A549 (cell line): ENCODE measurements at regions not wholly inside any gene's neighbourhood (a gene's known extent, or its start where the extent isn't known, plus 50 kb on each side); places are given as distances from the start of the nearest gene placed in this dataset.

Experiments
- CHD2 ChIP-seq: fragments of 150-350 bp; IDR thresholded peaks from 2 replicates; pipeline ENCODE4 v1.6.1; 2014; ENCODE audit warnings: low read length; ENCODE audit not compliant: partially characterized antibody
- ESRRA ChIP-seq: fragments of 150-350 bp; IDR thresholded peaks from 2 replicates; pipeline ENCODE4 v1.6.1; 2014; ENCODE audit warnings: mild to moderate bottlenecking, low read length, borderline replicate concordance
- HDAC2 ChIP-seq: fragments of 200-600 bp; sonication (generic); IDR thresholded peaks from 2 replicates; pipeline ENCODE4 v1.6.1; 2016
- KDM1A ChIP-seq: fragments of 200-600 bp; sonication (generic); IDR thresholded peaks from 2 replicates; pipeline ENCODE4 v1.6.1; 2016; ENCODE audit warnings: low read depth, mild to moderate bottlenecking
- PHF8 ChIP-seq: fragments of 200-600 bp; sonication (generic); IDR thresholded peaks from 2 replicates; pipeline ENCODE4 v1.6.1; 2016; ENCODE audit warnings: low read depth, mild to moderate bottlenecking, antibody characterized with exemption, moderate library complexity, borderline replicate concordance
- POLR2A ChIP-seq: IDR thresholded peaks from 2 replicates; pipeline ENCODE4 v1.6.1; 2012; ENCODE audit warnings: mild to moderate bottlenecking, low read length
- RAD21 ChIP-seq, 2 experiments: fragments of >200 bp in 1 of 2; sonication (Bioruptor Twin) in 1 of 2; formaldehyde crosslinking in 1 of 2; IDR thresholded peaks in 1 of 2; conservative IDR thresholded peaks in 1 of 2; 2 replicates in 1 of 2; 3 replicates in 1 of 2; pipeline ENCODE4 v1.6.1; 2012 to 2018; ENCODE audit warnings: inconsistent platforms in 1 of 2
- SMC3 ChIP-seq: fragments of >200 bp; sonication (Bioruptor Twin); formaldehyde crosslinking; IDR thresholded peaks from 3 replicates; pipeline ENCODE4 v1.6.1; 2018; ENCODE audit warnings: inconsistent platforms
- TF ChIP-seq, protein P1 (sequence below): fragments of >200 bp; sonication (Bioruptor Twin); formaldehyde crosslinking; IDR thresholded peaks from 3 replicates; pipeline ENCODE4 v1.5.1; 2016

DNA sequence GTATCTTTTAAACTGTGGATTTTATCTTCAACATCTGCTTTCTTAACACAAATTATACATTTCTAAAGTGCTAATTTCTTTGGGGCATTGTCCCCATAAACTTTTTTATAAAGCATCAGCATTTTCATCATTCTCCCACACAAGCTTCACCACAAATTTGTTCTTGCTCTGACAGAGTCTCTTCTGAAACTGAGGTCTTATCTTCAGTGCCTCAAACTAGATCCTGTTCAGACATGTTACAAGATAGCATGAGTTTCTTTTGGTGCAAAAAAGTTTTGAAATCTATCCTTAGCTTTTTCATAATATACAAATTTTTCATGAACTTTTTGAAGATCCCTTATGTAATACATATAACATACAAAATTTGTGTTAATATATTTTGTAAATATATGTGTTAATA, 346.6 kb downstream of the IPMK start:
- TF ChIP-seq RAD21 (conservative IDR thresholded peaks at IDR 0.05 in 1 of 2, IDR thresholded peaks at IDR 0.05 in 1 of 2) (no peak), POLR2A (no peak), SMC3 (no peak), CHD2 (no peak), PHF8 (no peak), ESRRA (no peak), KDM1A (no peak), HDAC2 (no peak)
- TF ChIP-seq, protein P1, sequence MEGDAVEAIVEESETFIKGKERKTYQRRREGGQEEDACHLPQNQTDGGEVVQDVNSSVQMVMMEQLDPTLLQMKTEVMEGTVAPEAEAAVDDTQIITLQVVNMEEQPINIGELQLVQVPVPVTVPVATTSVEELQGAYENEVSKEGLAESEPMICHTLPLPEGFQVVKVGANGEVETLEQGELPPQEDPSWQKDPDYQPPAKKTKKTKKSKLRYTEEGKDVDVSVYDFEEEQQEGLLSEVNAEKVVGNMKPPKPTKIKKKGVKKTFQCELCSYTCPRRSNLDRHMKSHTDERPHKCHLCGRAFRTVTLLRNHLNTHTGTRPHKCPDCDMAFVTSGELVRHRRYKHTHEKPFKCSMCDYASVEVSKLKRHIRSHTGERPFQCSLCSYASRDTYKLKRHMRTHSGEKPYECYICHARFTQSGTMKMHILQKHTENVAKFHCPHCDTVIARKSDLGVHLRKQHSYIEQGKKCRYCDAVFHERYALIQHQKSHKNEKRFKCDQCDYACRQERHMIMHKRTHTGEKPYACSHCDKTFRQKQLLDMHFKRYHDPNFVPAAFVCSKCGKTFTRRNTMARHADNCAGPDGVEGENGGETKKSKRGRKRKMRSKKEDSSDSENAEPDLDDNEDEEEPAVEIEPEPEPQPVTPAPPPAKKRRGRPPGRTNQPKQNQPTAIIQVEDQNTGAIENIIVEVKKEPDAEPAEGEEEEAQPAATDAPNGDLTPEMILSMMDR: no peak
